K562 (cell line): ENCODE measurements at regions not wholly inside any gene's neighbourhood (a gene's known extent, or its start where the extent isn't known, plus 50 kb on each side); places are given as distances from the start of the nearest gene placed in this dataset.

ENCODE experiments used
- ELF1 ChIP-seq: fragments of 200-800 bp; sonication (Bioruptor generic); IDR thresholded peaks from 2 replicates; pipeline ENCODE4 v1.6.1; 2016; ENCODE audit warnings: missing genetic modification characterization, missing compliant biosample characterization
- ESRRB ChIP-seq: fragments of 250-450 bp; sonication (Bioruptor Pico); IDR thresholded peaks from 2 replicates; pipeline ENCODE4 v1.5.0; 2020; ENCODE audit warnings: mild to moderate bottlenecking, moderate library complexity, borderline replicate concordance
- GATA2 ChIP-seq: sonication (generic); formaldehyde crosslinking; IDR thresholded peaks from 2 replicates; pipeline ENCODE4 v1.4.0; 2020; ENCODE audit warnings: mild to moderate bottlenecking, missing genetic modification reagents
- JUND ChIP-seq, 2 experiments: IDR thresholded peaks; 2 replicates in 1 of 2; 3 replicates in 1 of 2; pipeline ENCODE4 v1.6.1; 2011; ENCODE audit warnings: borderline replicate concordance in 2 of 2, low read depth in 2 of 2, low read length in 2 of 2, improper control_type of control experiment in 1 of 2, missing biosample characterization in 1 of 2, missing genetic modification characterization in 1 of 2, missing genetic modification reagents in 1 of 2
- MAFK ChIP-seq: IDR thresholded peaks from 2 replicates; pipeline ENCODE4 v1.6.1; 2011; ENCODE audit warnings: low read length, improper control_type of control experiment
- NR4A1 ChIP-seq, 2 experiments: fragments of 250-450 bp in 1 of 2; fragments of 450-650 bp in 1 of 2; sonication (Bioruptor Pico) in 1 of 2; IDR thresholded peaks; 2 replicates each; pipeline versions ENCODE4 v1.4.0 to v1.6.1; 2016 to 2020; ENCODE audit warnings: mild to moderate bottlenecking in 2 of 2, missing compliant biosample characterization in 1 of 2, missing genetic modification characterization in 1 of 2, moderate library complexity in 1 of 2
- PHF21A ChIP-seq: fragments of 450-650 bp; IDR thresholded peaks from 2 replicates; pipeline ENCODE4 v1.6.1; 2017; ENCODE audit warnings: low read depth, borderline replicate concordance
- PYGO2 ChIP-seq: fragments of 450-650 bp; IDR thresholded peaks from 2 replicates; pipeline ENCODE4 v1.6.1; 2016; ENCODE audit warnings: mild to moderate bottlenecking, missing genetic modification characterization, moderate library complexity, missing compliant biosample characterization
- RAD21 ChIP-seq, 2 experiments: fragments of 250-450 bp in 1 of 2; fragments of 450-650 bp in 1 of 2; sonication (Bioruptor Pico) in 1 of 2; formaldehyde crosslinking in 1 of 2; IDR thresholded peaks in 1 of 2; conservative IDR thresholded peaks in 1 of 2; 2 replicates each; pipeline versions ENCODE4 v1.4.0 to v1.8.0; 2020 to 2022; ENCODE audit warnings: mild to moderate bottlenecking in 2 of 2, moderate library complexity in 1 of 2
- RAD51 ChIP-seq: fragments of 450-650 bp; IDR thresholded peaks from 2 replicates; pipeline ENCODE4 v1.7.1; 2016; ENCODE audit warnings: low read depth, mild to moderate bottlenecking, borderline replicate concordance
- SMARCE1 ChIP-seq: fragments of 450-650 bp; IDR thresholded peaks from 2 replicates; pipeline ENCODE4 v1.7.1; 2016; ENCODE audit warnings: mild to moderate bottlenecking
- ZNF121 ChIP-seq: sonication (generic); formaldehyde crosslinking; conservative IDR thresholded peaks from 2 replicates; pipeline ENCODE4 v1.8.0; 2022; ENCODE audit warnings: missing genetic modification reagents
- ZNF263 ChIP-seq: sonication (generic); formaldehyde crosslinking; IDR thresholded peaks from 2 replicates; pipeline ENCODE4 v1.8.0; 2022; ENCODE audit warnings: mild to moderate bottlenecking, missing genetic modification reagents, borderline replicate concordance
- ZNF445 ChIP-seq: fragments of 250-450 bp; sonication (Bioruptor Pico); IDR thresholded peaks from 2 replicates; pipeline ENCODE4 v1.4.0; 2020; ENCODE audit warnings: low read depth, mild to moderate bottlenecking, moderate library complexity
- ZNF57 ChIP-seq: fragments of 450-650 bp; formaldehyde crosslinking; IDR thresholded peaks from 2 replicates; pipeline ENCODE4 v1.4.0; 2020; ENCODE audit warnings: mild to moderate bottlenecking, moderate library complexity
- TF ChIP-seq, protein P1 (sequence below), 2 experiments: IDR thresholded peaks in 1 of 2; conservative IDR thresholded peaks in 1 of 2; 2 replicates each; pipeline ENCODE4 v1.6.1; 2016; ENCODE audit warnings: low read depth in 2 of 2, mild to moderate bottlenecking in 1 of 2, missing compliant biosample characterization in 1 of 2, missing genetic modification characterization in 1 of 2, moderate library complexity in 1 of 2
- TF ChIP-seq, protein P2 (sequence below): fragments of 450-650 bp; IDR thresholded peaks from 2 replicates; pipeline ENCODE4 v1.6.1; 2017; ENCODE audit warnings: antibody characterized with exemption, mild to moderate bottlenecking
- TF ChIP-seq, protein P3 (sequence below): sonication (generic); formaldehyde crosslinking; IDR thresholded peaks from 2 replicates; pipeline ENCODE4 v1.9.0; 2022; ENCODE audit warnings: mild to moderate bottlenecking, missing genetic modification reagents
- TF ChIP-seq, protein P4 (sequence below): sonication (generic); formaldehyde crosslinking; IDR thresholded peaks from 2 replicates; pipeline ENCODE4 v1.8.0; 2022; ENCODE audit warnings: missing genetic modification reagents, mild to moderate bottlenecking, borderline replicate concordance

DNA sequence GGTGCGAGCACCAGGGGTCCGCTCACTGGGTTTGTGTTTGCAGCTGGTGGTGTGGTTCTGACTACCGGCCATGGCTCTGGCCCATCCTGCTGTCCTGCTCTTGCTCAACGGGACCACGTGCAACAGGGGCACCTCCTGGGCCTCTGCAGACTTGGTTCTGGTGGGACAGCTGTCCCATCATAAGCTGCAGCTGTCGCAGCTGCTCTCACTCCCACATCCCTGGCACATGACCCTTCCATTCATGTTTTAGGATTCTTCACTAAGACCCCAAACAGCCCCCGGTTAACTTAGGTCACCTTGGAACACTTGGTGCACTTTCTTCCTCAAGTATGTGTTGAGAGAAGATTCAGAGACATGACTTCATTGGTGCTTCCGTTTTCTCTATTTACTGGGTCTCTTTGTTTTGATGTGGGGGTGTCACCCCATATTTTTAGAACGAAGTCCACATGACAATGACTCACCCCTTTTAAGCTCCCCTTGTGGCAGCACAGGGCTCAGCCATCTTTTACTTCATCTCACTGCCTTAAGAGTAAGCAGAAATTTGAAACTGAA lies 68.4 kb upstream of the ARHGEF7 start (continued):
- TF ChIP-seq, protein P1, sequence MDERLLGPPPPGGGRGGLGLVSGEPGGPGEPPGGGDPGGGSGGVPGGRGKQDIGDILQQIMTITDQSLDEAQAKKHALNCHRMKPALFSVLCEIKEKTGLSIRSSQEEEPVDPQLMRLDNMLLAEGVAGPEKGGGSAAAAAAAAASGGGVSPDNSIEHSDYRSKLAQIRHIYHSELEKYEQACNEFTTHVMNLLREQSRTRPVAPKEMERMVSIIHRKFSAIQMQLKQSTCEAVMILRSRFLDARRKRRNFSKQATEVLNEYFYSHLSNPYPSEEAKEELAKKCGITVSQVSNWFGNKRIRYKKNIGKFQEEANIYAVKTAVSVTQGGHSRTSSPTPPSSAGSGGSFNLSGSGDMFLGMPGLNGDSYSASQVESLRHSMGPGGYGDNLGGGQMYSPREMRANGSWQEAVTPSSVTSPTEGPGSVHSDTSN (CRISPR knock-in tag; IDR thresholded peaks at IDR 0.05; ENCODE audit: low read depth): no peak
- TF ChIP-seq, protein P1 (tag; conservative IDR thresholded peaks at IDR 0.05; ENCODE audit: low read depth): 0 out of 2 replicates have a peak, but pooled peaks have one; percentile 10
- TF ChIP-seq ZNF57 (CRISPR knock-in tag): no peak
- TF ChIP-seq, protein P2, sequence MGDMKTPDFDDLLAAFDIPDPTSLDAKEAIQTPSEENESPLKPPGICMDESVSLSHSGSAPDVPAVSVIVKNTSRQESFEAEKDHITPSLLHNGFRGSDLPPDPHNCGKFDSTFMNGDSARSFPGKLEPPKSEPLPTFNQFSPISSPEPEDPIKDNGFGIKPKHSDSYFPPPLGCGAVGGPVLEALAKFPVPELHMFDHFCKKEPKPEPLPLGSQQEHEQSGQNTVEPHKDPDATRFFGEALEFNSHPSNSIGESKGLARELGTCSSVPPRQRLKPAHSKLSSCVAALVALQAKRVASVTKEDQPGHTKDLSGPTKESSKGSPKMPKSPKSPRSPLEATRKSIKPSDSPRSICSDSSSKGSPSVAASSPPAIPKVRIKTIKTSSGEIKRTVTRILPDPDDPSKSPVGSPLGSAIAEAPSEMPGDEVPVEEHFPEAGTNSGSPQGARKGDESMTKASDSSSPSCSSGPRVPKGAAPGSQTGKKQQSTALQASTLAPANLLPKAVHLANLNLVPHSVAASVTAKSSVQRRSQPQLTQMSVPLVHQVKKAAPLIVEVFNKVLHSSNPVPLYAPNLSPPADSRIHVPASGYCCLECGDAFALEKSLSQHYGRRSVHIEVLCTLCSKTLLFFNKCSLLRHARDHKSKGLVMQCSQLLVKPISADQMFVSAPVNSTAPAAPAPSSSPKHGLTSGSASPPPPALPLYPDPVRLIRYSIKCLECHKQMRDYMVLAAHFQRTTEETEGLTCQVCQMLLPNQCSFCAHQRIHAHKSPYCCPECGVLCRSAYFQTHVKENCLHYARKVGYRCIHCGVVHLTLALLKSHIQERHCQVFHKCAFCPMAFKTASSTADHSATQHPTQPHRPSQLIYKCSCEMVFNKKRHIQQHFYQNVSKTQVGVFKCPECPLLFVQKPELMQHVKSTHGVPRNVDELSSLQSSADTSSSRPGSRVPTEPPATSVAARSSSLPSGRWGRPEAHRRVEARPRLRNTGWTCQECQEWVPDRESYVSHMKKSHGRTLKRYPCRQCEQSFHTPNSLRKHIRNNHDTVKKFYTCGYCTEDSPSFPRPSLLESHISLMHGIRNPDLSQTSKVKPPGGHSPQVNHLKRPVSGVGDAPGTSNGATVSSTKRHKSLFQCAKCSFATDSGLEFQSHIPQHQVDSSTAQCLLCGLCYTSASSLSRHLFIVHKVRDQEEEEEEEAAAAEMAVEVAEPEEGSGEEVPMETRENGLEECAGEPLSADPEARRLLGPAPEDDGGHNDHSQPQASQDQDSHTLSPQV: peak; percentile 86; the same call in 1 of the 2 replicates
- TF ChIP-seq PYGO2 (tag): no peak
- peak; percentile 28; the same call in 1 of the 2 replicates for TF ChIP-seq RAD51
- TF ChIP-seq SMARCE1: no peak
- TF ChIP-seq GATA2 (CRISPR knock-in tag): no peak
- TF ChIP-seq, protein P3, sequence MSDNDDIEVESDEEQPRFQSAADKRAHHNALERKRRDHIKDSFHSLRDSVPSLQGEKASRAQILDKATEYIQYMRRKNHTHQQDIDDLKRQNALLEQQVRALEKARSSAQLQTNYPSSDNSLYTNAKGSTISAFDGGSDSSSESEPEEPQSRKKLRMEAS (CRISPR knock-in tag): peak; percentile 51
- TF ChIP-seq ZNF121 (CRISPR knock-in tag): no peak
- no peak for TF ChIP-seq ZNF445 (CRISPR knock-in tag)
- TF ChIP-seq MAFK: no peak
- no peak for TF ChIP-seq ZNF263 (CRISPR knock-in tag)
- TF ChIP-seq ELF1 (tag): no peak
- TF ChIP-seq NR4A1 (CRISPR knock-in tag; IDR thresholded peaks at IDR 0.05): no peak
- peak; percentile 59; the same call in 1 of the 2 replicates for TF ChIP-seq NR4A1 (tag; IDR thresholded peaks at IDR 0.05)
- TF ChIP-seq RAD21 (CRISPR knock-in tag; conservative IDR thresholded peaks at IDR 0.05 in 1 of 2, IDR thresholded peaks at IDR 0.05 in 1 of 2): peak in 1 of 2 experiments; percentile 30; a peak in 2 of 4 replicates
- TF ChIP-seq ESRRB (CRISPR knock-in tag): no peak
- TF ChIP-seq PHF21A: no peak
- TF ChIP-seq, protein P4, sequence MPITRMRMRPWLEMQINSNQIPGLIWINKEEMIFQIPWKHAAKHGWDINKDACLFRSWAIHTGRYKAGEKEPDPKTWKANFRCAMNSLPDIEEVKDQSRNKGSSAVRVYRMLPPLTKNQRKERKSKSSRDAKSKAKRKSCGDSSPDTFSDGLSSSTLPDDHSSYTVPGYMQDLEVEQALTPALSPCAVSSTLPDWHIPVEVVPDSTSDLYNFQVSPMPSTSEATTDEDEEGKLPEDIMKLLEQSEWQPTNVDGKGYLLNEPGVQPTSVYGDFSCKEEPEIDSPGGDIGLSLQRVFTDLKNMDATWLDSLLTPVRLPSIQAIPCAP (CRISPR knock-in tag): no peak
- peak; percentile 93 for TF ChIP-seq JUND (IDR thresholded peaks at IDR 0.05; ENCODE audit: borderline replicate concordance, low read depth, low read length)
- peak; percentile 87; the same call in 2 of the 3 replicates for TF ChIP-seq JUND (tag; IDR thresholded peaks at IDR 0.05; ENCODE audit: borderline replicate concordance, low read depth, low read length)
